Esophagus squamous epithelium (tissue), 5 donors: ENCODE measurements at regions not wholly inside any gene's neighbourhood (a gene's known extent, or its start where the extent isn't known, plus 50 kb on each side); places are given as distances from the start of the nearest gene placed in this dataset.

Source experiments
- DNase-seq: peaks from one replicate; lab custom pipeline; 2025; lab: John Stamatoyannopoulos, UW
- H3K27ac ChIP-seq, 4 donors: fragments of 200-600 bp; sonication (generic); one replicate each; pipeline ENCODE4 v1.5.1; 2016 to 2019; ENCODE audit warnings: mild to moderate bottlenecking in 1 of 4
- H3K27me3 ChIP-seq, 4 donors: fragments of 200-600 bp; sonication (generic); 1 replicate in 3 of 4; 2 replicates in 1 of 4; pipeline versions ENCODE4 v1.5.1 to v1.6.0; 2017 to 2021; ENCODE audit warnings: antibody characterized with exemption in 1 of 4
- H3K36me3 ChIP-seq, 3 donors: fragments of 200-600 bp; sonication (generic); one replicate each; pipeline ENCODE4 v1.5.1; 2016 to 2019
- H3K4me1 ChIP-seq, 3 donors: fragments of 200-600 bp; sonication (generic); one replicate each; pipeline ENCODE4 v1.5.1; 2017 to 2019
- H3K4me3 ChIP-seq, 4 donors: fragments of 200-600 bp; sonication (generic); 1 replicate in 3 of 4; 2 replicates in 1 of 4; pipeline ENCODE4 v1.5.1; 2016 to 2019; ENCODE audit warnings: mild to moderate bottlenecking in 2 of 4, moderate library complexity in 1 of 4
- H3K9me3 ChIP-seq, 3 donors: fragments of 200-600 bp; sonication (generic); one replicate each; pipeline ENCODE4 v1.5.1; 2016 to 2019
- CTCF ChIP-seq, 6 experiments: fragments of 450-650 bp in 4 of 6; fragments of 200-600 bp in 2 of 6; sonication (generic) in 2 of 6; IDR thresholded peaks; one replicate each; pipeline ENCODE4 v1.5.1; 2016 to 2019; ENCODE audit warnings: antibody characterized with exemption in 6 of 6, mild to moderate bottlenecking in 4 of 6, moderate library complexity in 4 of 6
- POLR2A ChIP-seq, 4 donors: fragments of 450-650 bp; IDR thresholded peaks; one replicate each; pipeline ENCODE4 v1.6.1; 2017; ENCODE audit warnings: antibody characterized with exemption in 4 of 4, mild to moderate bottlenecking in 4 of 4, moderate library complexity in 3 of 4
- WGBS, 2 donors: methylation state at CpG; one replicate each; pipeline ENCODE4 v1.1.5; 2018; 5-methylcytosine and 5-hydroxymethylcytosine counted together
- intact Hi-C: fragments of 100-400 bp; cut with DNase I; formaldehyde crosslinking; loops from one replicate; pipeline ENCODE4 v1.15.0; 2022
- donor health status: DM: yes; HTN: yes; CAD: no.

GRCh38 chr4:24226667-24227066, 336.8 kb upstream of the PPARGC1A start:
- peaks cover 0 to 5% (median 0%) of the 10 kb centered on the region in 4 donors for H3K27me3 ChIP-seq
- intact Hi-C loops: no loop called here
- no peak for DNase-seq
- no peaks in the 10 kb centered on the region for H3K36me3 ChIP-seq
- TF ChIP-seq CTCF (IDR thresholded peaks at IDR 0.05) (no peak), POLR2A (IDR thresholded peaks at IDR 0.05) (no peak)
- H3K4me1 ChIP-seq: peaks cover 0 to 7% (median 0%) of the 10 kb centered on the region in 3 donors
- H3K27ac ChIP-seq: no peak overlapping the region
- no peak overlapping the region for H3K4me3 ChIP-seq
- 17 to 26% methylated on average over 3 to 4 of the region's 4 CpGs for WGBS, 2 donors
- H3K9me3 ChIP-seq: no peaks in the 10 kb centered on the region

- Histone ChIP-seq H3K36me3 (no peaks in the 10 kb centered on the region), H3K27me3 (peaks cover 0 to under 1% (median 0%) of the 10 kb centered on the region in 4 donors), H3K4me1 (peaks cover 0 to 7% (median 0%) of the 10 kb centered on the region in 3 donors), H3K27ac (no peak overlapping the region), H3K4me3 (no peak overlapping the region), H3K9me3 (no peaks in the 10 kb centered on the region)
- DNase-seq: no peak
- TF ChIP-seq CTCF (IDR thresholded peaks at IDR 0.05) (no peak), POLR2A (IDR thresholded peaks at IDR 0.05) (no peak)
- intact Hi-C loops: no loop called here
- 29 to 36% methylated on average over 10 of the region's 10 CpGs for WGBS, 2 donors
These were observed 336.2 kb upstream of the PPARGC1A start for GRCh38 chr4:24226023-24226422.

GRCh38 chr4:24224446-24224845, 334.6 kb upstream of the PPARGC1A start:
- H3K9me3 ChIP-seq: no peaks in the 10 kb centered on the region
- intact Hi-C loops: no loop called here
- TF ChIP-seq CTCF (IDR thresholded peaks at IDR 0.05) (no peak), POLR2A (IDR thresholded peaks at IDR 0.05) (no peak)
- no peak overlapping the region for H3K4me3 ChIP-seq
- H3K27ac ChIP-seq: no peak overlapping the region
- DNase-seq: no peak
- WGBS, 2 donors: 62 to 63% methylated on average over 4 of the region's 4 CpGs
- H3K27me3 ChIP-seq: no peaks in the 10 kb centered on the region
- peaks cover 0 to 7% (median 0%) of the 10 kb centered on the region in 3 donors for H3K4me1 ChIP-seq
- no peaks in the 10 kb centered on the region for H3K36me3 ChIP-seq

GRCh38 chr4:24219209-24219608, 329.4 kb upstream of the PPARGC1A start:
- no peaks in the 10 kb centered on the region for H3K4me1 ChIP-seq
- no peak overlapping the region for H3K4me3 ChIP-seq
- intact Hi-C loops: no loop called here
- TF ChIP-seq POLR2A (IDR thresholded peaks at IDR 0.05): no peak
- no peak for TF ChIP-seq CTCF (IDR thresholded peaks at IDR 0.05)
- DNase-seq: no peak
- 27 to 61% methylated on average over 6 to 7 of the region's 8 CpGs for WGBS, 2 donors
- no peaks in the 10 kb centered on the region for H3K27me3 ChIP-seq
- no peaks in the 10 kb centered on the region for H3K9me3 ChIP-seq
- no peaks in the 10 kb centered on the region for H3K36me3 ChIP-seq
- no peak overlapping the region for H3K27ac ChIP-seq

- Histone ChIP-seq H3K27ac (no peak overlapping the region), H3K4me1 (no peaks in the 10 kb centered on the region), H3K36me3 (no peaks in the 10 kb centered on the region), H3K27me3 (no peaks in the 10 kb centered on the region), H3K4me3 (no peak overlapping the region), H3K9me3 (no peaks in the 10 kb centered on the region)
- intact Hi-C loops: no loop called here
- DNase-seq: no peak
- TF ChIP-seq POLR2A (IDR thresholded peaks at IDR 0.05) (no peak), CTCF (IDR thresholded peaks at IDR 0.05) (no peak)
These were observed 328.7 kb upstream of the PPARGC1A start for GRCh38 chr4:24218566-24218965.
